HPDE6-E6E7 (cell line): ENCODE measurements at regions not wholly inside any gene's neighbourhood (a gene's known extent, or its start where the extent isn't known, plus 50 kb on each side); places are given as distances from the start of the nearest gene placed in this dataset.
"Not testable (repeated sequence)": the region's sequence is repeated elsewhere in the genome, so short reads cannot be mapped to it uniquely, and the experiment has no call there.

Source experiments
- DNase-seq: peaks from one replicate; pipeline ENCODE4 v3.0.0; 2011; ENCODE audit warnings: missing footprints; ENCODE audit errors: extremely low spot score

- no peak for DNase-seq
These were observed 169.3 kb upstream of the BET1 start for GRCh38 chr7:94173436-94173835.

GRCh38 chr7:94174375-94174774 lies 170.2 kb upstream of the BET1 start:
- no peak for DNase-seq

GRCh38 chr7:94174956-94175355 lies 170.8 kb upstream of the BET1 start:
- no peak for DNase-seq

- DNase-seq: no peak
These were observed 172.6 kb upstream of the BET1 start for GRCh38 chr7:94176694-94177200.

GRCh38 chr7:94177441-94177840 lies 173.3 kb upstream of the BET1 start:
- no peak for DNase-seq

GRCh38 chr7:94178230-94178629 lies 174.1 kb upstream of the BET1 start:
- no peak for DNase-seq

GRCh38 chr7:94179466-94179865 lies 175.3 kb upstream of the BET1 start:
- DNase-seq: no peak

- DNase-seq: peak; percentile 44
These were observed 177.9 kb upstream of the BET1 start for GRCh38 chr7:94182066-94182465.

- DNase-seq: no peak
These were observed 178.6 kb upstream of the BET1 start for GRCh38 chr7:94182721-94183120.

- DNase-seq: peak; percentile 74
These were observed 179.2 kb upstream of the BET1 start for GRCh38 chr7:94183289-94183749.

GRCh38 chr7:94183891-94184290 lies 179.7 kb upstream of the BET1 start:
- no peak for DNase-seq

GRCh38 chr7:94188350-94188749 lies 184.2 kb upstream of the BET1 start:
- DNase-seq: no peak

GRCh38 chr7:94190599-94191061 lies 186.5 kb upstream of the BET1 start:
- peak; percentile 16 for DNase-seq

- DNase-seq: not testable (repeated sequence)
These were observed 190.3 kb upstream of the BET1 start for GRCh38 chr7:94194426-94194825.

GRCh38 chr7:94195201-94195600 lies 191.0 kb upstream of the BET1 start:
- DNase-seq: no peak

- DNase-seq: no peak
These were observed 191.7 kb upstream of the BET1 start for GRCh38 chr7:94195813-94196212.

GRCh38 chr7:94205529-94205928 lies 189.2 kb upstream of the COL1A2 start:
- DNase-seq: no peak

GRCh38 chr7:94206295-94206694 lies 188.4 kb upstream of the COL1A2 start:
- no peak for DNase-seq

- no peak for DNase-seq
These were observed 182.5 kb upstream of the COL1A2 start for GRCh38 chr7:94212160-94212559.

- DNase-seq: no peak
These were observed 177.7 kb upstream of the COL1A2 start for GRCh38 chr7:94216944-94217461.

- DNase-seq: no peak
These were observed 176.9 kb upstream of the COL1A2 start for GRCh38 chr7:94217766-94218165.

GRCh38 chr7:94222516-94222915 lies 172.2 kb upstream of the COL1A2 start:
- DNase-seq: no peak

- no peak for DNase-seq
These were observed 171.2 kb upstream of the COL1A2 start for GRCh38 chr7:94223375-94224084.
